OCI-LY7 (cell line): ENCODE measurements at regions not wholly inside any gene's neighbourhood (a gene's known extent, or its start where the extent isn't known, plus 50 kb on each side); places are given as distances from the start of the nearest gene placed in this dataset.

Experiments used
- BruUV-seq: library from RNA; stranded (reverse); fragments of 400-500 nt; replicated peaks from 2 replicates; lab custom pipeline; 2021; lab: Mats Ljungman, UMichigan
- CTCF ChIA-PET: fragments of 300-600 bp; sonication (Branson Sonifier 250); formaldehyde crosslinking; loops from one replicate; lab custom pipeline; 2022; ENCODE audit warnings: antibody characterized with exemption; ENCODE audit not compliant: unreplicated experiment; lab: Charles Lee
- POLR2A ChIA-PET: fragments of 300-600 bp; sonication (Branson Sonifier 250); formaldehyde crosslinking; loops from one replicate; lab custom pipeline; 2022; ENCODE audit warnings: antibody characterized with exemption; lab: Charles Lee
- DNase-seq: peaks from one replicate; pipeline ENCODE4 v3.0.0-alpha.2; 2015; ENCODE audit warnings: low spot score
- H2AFZ ChIP-seq: fragments of 200-600 bp; sonication (generic), shearing (Covaris generic); 2 replicates; pipeline ENCODE4 v1.6.1; 2014; ENCODE audit warnings: mild to moderate bottlenecking, antibody characterized with exemption, low read length, moderate library complexity
- H3K27ac ChIP-seq: fragments of 200-600 bp; sonication (generic); 2 replicates; pipeline ENCODE4 v1.5.1; 2014; ENCODE audit warnings: mixed run types, low read depth, mild to moderate bottlenecking, moderate library complexity, low read length, inconsistent platforms; ENCODE audit not compliant: poor library complexity, severe bottlenecking
- H3K36me3 ChIP-seq: fragments of 200-600 bp; sonication (generic); 2 replicates; pipeline ENCODE4 v1.6.1; 2014; ENCODE audit warnings: mild to moderate bottlenecking, antibody characterized with exemption, low read length, moderate library complexity, mixed read lengths; ENCODE audit not compliant: insufficient read depth
- H3K4me1 ChIP-seq: fragments of 200-600 bp; sonication (generic); 2 replicates; pipeline ENCODE4 v1.5.1; 2014; ENCODE audit warnings: mild to moderate bottlenecking, low read length; ENCODE audit not compliant: insufficient read depth, poor library complexity, severe bottlenecking
- H3K4me2 ChIP-seq: fragments of 200-600 bp; sonication (generic); 2 replicates; pipeline ENCODE4 v1.6.1; 2014; ENCODE audit warnings: mild to moderate bottlenecking, low read length
- H3K4me3 ChIP-seq: fragments of 200-600 bp; sonication (generic); 2 replicates; pipeline ENCODE4 v1.5.1; 2014; ENCODE audit warnings: mild to moderate bottlenecking, low read depth, low read length; ENCODE audit not compliant: poor library complexity, severe bottlenecking
- H3K79me2 ChIP-seq: fragments of 200-600 bp; sonication (generic); 2 replicates; pipeline ENCODE4 v1.6.1; 2016; ENCODE audit warnings: low read depth, mild to moderate bottlenecking, low read length, moderate library complexity, mixed read lengths; ENCODE audit not compliant: insufficient read depth
- H3K9me2 ChIP-seq: fragments of 200-600 bp; sonication (generic); 2 replicates; pipeline ENCODE4 v1.6.1; 2016; ENCODE audit warnings: mild to moderate bottlenecking, low read length, mixed read lengths; ENCODE audit not compliant: insufficient read depth
- H3K9me3 ChIP-seq: fragments of 200-600 bp; sonication (generic); 2 replicates; pipeline ENCODE4 v1.6.1; 2014; ENCODE audit warnings: mild to moderate bottlenecking, mixed run types, low read length, mixed read lengths
- H4K20me1 ChIP-seq: fragments of 200-600 bp; sonication (generic); 2 replicates; pipeline ENCODE4 v1.6.1; 2014; ENCODE audit warnings: mild to moderate bottlenecking, antibody characterized with exemption, low read length, moderate library complexity, mixed read lengths; ENCODE audit not compliant: insufficient read depth
- EZH2phosphoT487 ChIP-seq: fragments of 200-600 bp; sonication (generic); IDR thresholded peaks from 2 replicates; pipeline ENCODE4 v1.6.1; 2018; ENCODE audit warnings: low read depth, borderline replicate concordance, mild to moderate bottlenecking, mixed run types, antibody characterized with exemption, low read length, moderate library complexity, mixed read lengths
- intact Hi-C: fragments of 100-400 bp; cut with micrococcal nuclease; formaldehyde crosslinking; loops from one replicate; pipeline ENCODE4 v1.10.0; 2022; ENCODE audit not compliant: unreplicated experiment
- TF ChIP-seq, protein P1 (sequence below): fragments of 200-600 bp; sonication (generic); conservative IDR thresholded peaks from 2 replicates; pipeline ENCODE4 v1.5.1; 2014; ENCODE audit warnings: mild to moderate bottlenecking, antibody characterized with exemption, low read length, moderate library complexity, mixed read lengths

DNA sequence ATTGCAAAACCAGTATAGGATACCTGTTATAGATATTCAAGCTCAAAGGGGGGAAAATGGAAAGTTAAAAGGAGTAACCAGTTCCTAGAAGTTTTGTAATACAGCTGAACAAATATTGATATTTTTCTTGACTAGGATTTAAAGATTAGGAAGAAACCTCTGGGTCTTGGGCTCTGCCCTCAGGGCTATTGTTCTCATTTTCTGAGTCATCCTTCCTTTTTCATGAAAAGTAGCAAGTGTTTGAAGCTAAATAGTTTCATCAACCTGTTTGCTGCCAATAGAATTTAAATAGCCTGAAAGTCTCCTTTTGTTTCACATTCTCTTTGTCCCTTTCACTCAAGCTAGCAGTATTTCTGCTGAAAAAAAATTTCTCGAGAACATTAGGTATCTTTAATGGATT is 1061.1 kb upstream of the GHITM start:
- no TSS peak for BruUV-seq
- no peaks in the 10 kb centered on the region for H3K9me3 ChIP-seq
- no peak overlapping the region for H3K4me3 ChIP-seq
- no peaks in the 10 kb centered on the region for H3K4me1 ChIP-seq
- H3K27ac ChIP-seq = no peak overlapping the region
- H4K20me1 ChIP-seq = no peaks in the 10 kb centered on the region
- H2AFZ ChIP-seq = no peak overlapping the region
- ChIA-PET CTCF (no interaction called here), POLR2A (no interaction called here)
- H3K36me3 ChIP-seq = no peaks in the 10 kb centered on the region
- no peaks in the 10 kb centered on the region for H3K9me2 ChIP-seq
- no peaks in the 10 kb centered on the region for H3K79me2 ChIP-seq
- H3K4me2 ChIP-seq = no peak overlapping the region
- DNase-seq = no peak
- TF ChIP-seq, protein P1, sequence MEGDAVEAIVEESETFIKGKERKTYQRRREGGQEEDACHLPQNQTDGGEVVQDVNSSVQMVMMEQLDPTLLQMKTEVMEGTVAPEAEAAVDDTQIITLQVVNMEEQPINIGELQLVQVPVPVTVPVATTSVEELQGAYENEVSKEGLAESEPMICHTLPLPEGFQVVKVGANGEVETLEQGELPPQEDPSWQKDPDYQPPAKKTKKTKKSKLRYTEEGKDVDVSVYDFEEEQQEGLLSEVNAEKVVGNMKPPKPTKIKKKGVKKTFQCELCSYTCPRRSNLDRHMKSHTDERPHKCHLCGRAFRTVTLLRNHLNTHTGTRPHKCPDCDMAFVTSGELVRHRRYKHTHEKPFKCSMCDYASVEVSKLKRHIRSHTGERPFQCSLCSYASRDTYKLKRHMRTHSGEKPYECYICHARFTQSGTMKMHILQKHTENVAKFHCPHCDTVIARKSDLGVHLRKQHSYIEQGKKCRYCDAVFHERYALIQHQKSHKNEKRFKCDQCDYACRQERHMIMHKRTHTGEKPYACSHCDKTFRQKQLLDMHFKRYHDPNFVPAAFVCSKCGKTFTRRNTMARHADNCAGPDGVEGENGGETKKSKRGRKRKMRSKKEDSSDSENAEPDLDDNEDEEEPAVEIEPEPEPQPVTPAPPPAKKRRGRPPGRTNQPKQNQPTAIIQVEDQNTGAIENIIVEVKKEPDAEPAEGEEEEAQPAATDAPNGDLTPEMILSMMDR = no peak
- no peak for TF ChIP-seq EZH2phosphoT487
- intact Hi-C loops = no loop called here

DNA sequence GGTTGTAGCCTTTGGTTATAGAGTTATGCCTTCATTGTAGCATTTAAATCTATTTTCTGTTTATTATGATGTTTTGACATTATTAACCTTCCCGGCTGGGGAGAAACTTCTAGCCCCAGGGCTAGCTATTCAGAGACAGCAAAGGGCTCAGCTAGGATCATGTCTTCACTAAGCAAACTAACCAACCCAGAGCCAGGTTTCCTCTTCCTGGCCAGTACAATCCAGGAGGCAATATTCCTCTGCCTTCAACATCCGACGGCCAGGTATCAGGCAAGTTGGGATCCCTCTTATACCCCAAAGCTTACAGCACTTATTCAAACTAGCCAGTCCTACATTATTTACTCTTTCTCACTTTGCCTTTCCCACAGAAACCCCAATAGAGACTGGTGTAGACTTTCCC is 1060.7 kb upstream of the GHITM start:
- H3K4me1 ChIP-seq = no peaks in the 10 kb centered on the region
- TF ChIP-seq EZH2phosphoT487 = no peak
- TF ChIP-seq, protein P1 = no peak
- H3K9me2 ChIP-seq = no peaks in the 10 kb centered on the region
- no peak overlapping the region for H2AFZ ChIP-seq
- ChIA-PET POLR2A (no interaction called here), CTCF (no interaction called here)
- H3K27ac ChIP-seq = no peak overlapping the region
- H3K4me2 ChIP-seq = no peak overlapping the region
- no peak overlapping the region for H3K4me3 ChIP-seq
- H3K36me3 ChIP-seq = no peaks in the 10 kb centered on the region
- intact Hi-C loops = no loop called here
- H3K79me2 ChIP-seq = no peaks in the 10 kb centered on the region
- no peaks in the 10 kb centered on the region for H4K20me1 ChIP-seq
- H3K9me3 ChIP-seq = no peaks in the 10 kb centered on the region
- BruUV-seq = no TSS peak
- DNase-seq = no peak

DNA sequence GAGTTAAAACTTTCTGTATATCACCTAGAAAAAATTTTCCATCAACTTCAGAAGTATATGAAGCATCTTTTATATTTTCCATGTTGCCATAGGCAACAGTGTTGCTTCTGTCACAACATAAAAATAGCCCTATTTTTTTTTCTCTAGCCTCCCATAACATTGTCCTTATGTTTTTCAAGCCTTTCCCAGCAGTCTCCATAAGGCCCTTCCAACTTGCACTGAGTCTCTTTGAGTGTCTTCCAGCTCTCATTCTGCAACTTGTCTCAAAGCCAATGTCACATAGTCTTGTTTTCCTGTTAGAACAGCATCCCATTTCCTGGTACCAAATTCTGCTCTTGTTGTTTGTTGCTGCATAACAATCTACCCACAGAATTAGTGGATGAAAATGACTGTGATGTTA is 1055.5 kb upstream of the GHITM start:
- Histone ChIP-seq H3K4me3 (no peak overlapping the region), H3K9me2 (no peaks in the 10 kb centered on the region), H3K4me2 (no peak overlapping the region), H3K36me3 (no peaks in the 10 kb centered on the region), H3K27ac (no peak overlapping the region), H3K79me2 (no peaks in the 10 kb centered on the region), H3K9me3 (no peaks in the 10 kb centered on the region), H2AFZ (no peak overlapping the region), H3K4me1 (no peaks in the 10 kb centered on the region), H4K20me1 (no peaks in the 10 kb centered on the region)
- ChIA-PET CTCF (no interaction called here), POLR2A (no interaction called here)
- intact Hi-C loops = no loop called here
- DNase-seq = no peak
- BruUV-seq = no TSS peak
- TF ChIP-seq, protein P1 = no peak
- no peak for TF ChIP-seq EZH2phosphoT487
